GM18517 (cell line): ENCODE measurements at regions not wholly inside any gene's neighbourhood (a gene's known extent, or its start where the extent isn't known, plus 50 kb on each side); places are given as distances from the start of the nearest gene placed in this dataset.
A peak's percentile ranks its signal among the peaks of the same experiment; 100 is the strongest.

Experiments used
- ATAC-seq: cut with Tn5 transposase; IDR thresholded peaks from one replicate; pipeline ENCODE4 v1.9.1; 2021; ENCODE audit warnings: mild to moderate bottlenecking, moderate library complexity; ENCODE audit not compliant: unreplicated experiment

- peak; percentile 96 for ATAC-seq
These were observed 1041.6 kb upstream of the PRKX start for GRCh38 chrX:4754878-4755604.

GRCh38 chrX:4741024-4741423, 1027.6 kb upstream of the PRKX start:
- no peak for ATAC-seq

- ATAC-seq = no peak
These were observed 1021.9 kb upstream of the PRKX start for GRCh38 chrX:4735299-4735698.

- ATAC-seq = peak; percentile 47
These were observed 997.4 kb upstream of the PRKX start for GRCh38 chrX:4710618-4711433.

GRCh38 chrX:4708970-4709760, 995.7 kb upstream of the PRKX start:
- ATAC-seq = no peak

- no peak for ATAC-seq
These were observed 993.5 kb upstream of the PRKX start for GRCh38 chrX:4706961-4707360.

- ATAC-seq = no peak
These were observed 977.1 kb upstream of the PRKX start for GRCh38 chrX:4690521-4690920.

GRCh38 chrX:4682636-4683035, 969.2 kb upstream of the PRKX start:
- ATAC-seq = no peak

- ATAC-seq = no peak
These were observed 962.3 kb upstream of the PRKX start for GRCh38 chrX:4675686-4676300.

GRCh38 chrX:4674028-4674782, 960.8 kb upstream of the PRKX start:
- no peak for ATAC-seq

- ATAC-seq = no peak
These were observed 957.9 kb upstream of the PRKX start for GRCh38 chrX:4671344-4671743.

- ATAC-seq = no peak
These were observed 957.2 kb upstream of the PRKX start for GRCh38 chrX:4670606-4671005.

GRCh38 chrX:4668802-4669536, 955.5 kb upstream of the PRKX start:
- ATAC-seq = no peak

- ATAC-seq = no peak
These were observed 949.6 kb upstream of the PRKX start for GRCh38 chrX:4663085-4663484.

GRCh38 chrX:4661771-4662170, 948.3 kb upstream of the PRKX start:
- no peak for ATAC-seq

GRCh38 chrX:4656419-4656818, 943.0 kb upstream of the PRKX start:
- no peak for ATAC-seq

- ATAC-seq = no peak
These were observed 942.3 kb upstream of the PRKX start for GRCh38 chrX:4655743-4656142.

GRCh38 chrX:4642114-4642513, 928.7 kb upstream of the PRKX start:
- ATAC-seq = no peak

- ATAC-seq = no peak
These were observed 924.6 kb upstream of the PRKX start for GRCh38 chrX:4638036-4638435.

- ATAC-seq = no peak
These were observed 914.0 kb upstream of the PRKX start for GRCh38 chrX:4627414-4627813.
